Tongue (tissue), 1 donor: ENCODE measurements at regions not wholly inside any gene's neighbourhood (a gene's known extent, or its start where the extent isn't known, plus 50 kb on each side); places are given as distances from the start of the nearest gene placed in this dataset.
"Not testable (repeated sequence)": the region's sequence is repeated elsewhere in the genome, so short reads cannot be mapped to it uniquely, and the experiment has no call there.

ENCODE experiments used
- DNase-seq: peaks from one replicate; pipeline ENCODE4 v3.0.0-alpha.2; 2015

GRCh38 chr12:20134652-20135051 lies 233.7 kb upstream of the PDE3A start:
- DNase-seq: no peak

DNA sequence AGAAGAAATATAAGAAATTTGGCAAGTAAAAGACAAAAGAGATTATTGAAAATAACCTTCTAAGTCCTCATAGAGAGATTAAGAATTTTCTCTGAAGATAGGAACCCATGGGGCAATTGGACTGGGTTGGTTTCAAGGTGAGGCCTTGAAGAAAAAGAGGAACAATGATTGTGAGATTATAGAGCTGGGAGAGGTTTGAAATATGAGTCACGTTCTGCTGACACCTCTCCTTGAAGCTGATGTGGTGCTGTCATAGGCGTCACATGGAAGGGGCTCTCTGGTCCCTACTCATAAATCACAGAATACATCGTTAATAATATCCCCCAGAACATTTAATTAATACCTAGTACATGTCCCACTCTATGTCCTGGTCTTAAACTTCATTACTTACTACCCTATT lies 227.6 kb upstream of the PDE3A start:
- no peak for DNase-seq

DNA sequence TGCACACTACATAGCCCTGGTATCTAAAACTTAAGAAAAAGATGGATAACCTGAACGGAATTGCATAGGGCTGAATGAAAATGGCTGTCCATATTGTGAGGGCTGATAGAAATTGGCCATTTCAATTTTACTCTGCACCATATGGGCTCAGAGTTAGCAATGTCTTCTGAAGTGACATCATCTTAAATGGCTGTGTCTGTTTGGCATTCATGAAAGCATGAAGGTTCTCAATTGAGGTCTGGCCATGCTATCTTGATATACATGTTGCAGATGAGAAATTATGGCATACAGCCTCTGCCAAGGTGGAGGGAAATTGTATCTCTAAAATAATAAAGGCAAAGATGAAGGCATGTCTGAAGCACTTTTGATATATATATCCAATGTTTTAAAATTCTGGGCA lies 226.0 kb upstream of the PDE3A start:
- peak; percentile 42 for DNase-seq

DNA sequence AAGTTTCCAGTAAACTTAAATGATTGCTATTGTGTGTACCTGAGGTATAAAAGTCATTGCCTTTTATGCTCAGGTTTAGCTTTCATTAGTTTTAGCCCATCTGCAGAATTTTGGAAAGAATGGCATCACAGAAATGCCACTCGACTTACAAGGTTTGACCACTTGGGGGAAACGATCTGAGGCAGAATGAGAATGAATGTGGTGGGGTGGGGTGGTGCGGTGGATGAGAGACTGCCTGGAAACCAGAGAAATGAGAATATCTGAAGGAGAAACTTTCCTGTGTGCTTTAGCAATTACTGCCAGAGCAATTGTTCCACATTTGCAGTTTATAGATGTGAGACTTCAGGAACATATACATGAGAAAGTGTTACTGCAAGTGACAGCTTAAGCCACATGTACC lies 225.4 kb upstream of the PDE3A start:
- peak; percentile 24 for DNase-seq

DNA sequence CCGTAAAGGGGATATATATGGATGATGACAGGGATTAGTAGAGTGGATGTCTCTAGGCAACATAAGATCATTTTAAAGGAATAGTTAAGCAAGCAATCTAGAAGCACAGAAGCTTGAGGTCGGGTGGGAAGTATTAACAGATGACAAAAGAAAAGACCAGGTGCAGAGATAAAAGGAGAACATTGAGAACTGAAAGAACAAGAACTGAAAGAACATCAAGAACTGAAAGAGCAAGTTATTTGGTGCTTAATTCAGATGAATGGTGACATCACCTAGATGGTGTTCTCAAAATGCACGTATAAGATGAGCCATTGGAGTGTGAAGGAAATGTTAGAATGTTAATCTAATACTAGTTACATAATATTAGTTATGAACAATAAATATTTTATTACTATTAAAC lies 224.0 kb upstream of the PDE3A start:
- DNase-seq: no peak

DNA sequence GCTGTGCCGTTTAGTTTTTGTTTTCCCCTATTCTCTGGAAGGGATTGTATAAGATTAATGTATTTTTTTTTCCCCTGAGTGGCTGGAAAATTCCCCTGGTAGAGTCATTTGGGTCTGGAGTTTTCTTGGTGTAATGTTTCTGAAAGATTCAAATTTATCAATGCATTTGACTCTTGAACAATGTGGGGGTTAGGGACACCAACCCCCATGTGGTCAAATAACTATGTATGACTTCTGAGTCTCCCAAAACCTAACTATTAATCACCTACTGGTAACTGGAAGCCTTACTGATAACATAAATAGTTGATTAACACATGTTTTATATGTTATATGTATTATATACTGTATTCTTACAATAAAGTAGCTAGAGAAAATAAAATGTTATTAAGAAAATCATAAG lies 220.1 kb upstream of the PDE3A start:
- no peak for DNase-seq

DNA sequence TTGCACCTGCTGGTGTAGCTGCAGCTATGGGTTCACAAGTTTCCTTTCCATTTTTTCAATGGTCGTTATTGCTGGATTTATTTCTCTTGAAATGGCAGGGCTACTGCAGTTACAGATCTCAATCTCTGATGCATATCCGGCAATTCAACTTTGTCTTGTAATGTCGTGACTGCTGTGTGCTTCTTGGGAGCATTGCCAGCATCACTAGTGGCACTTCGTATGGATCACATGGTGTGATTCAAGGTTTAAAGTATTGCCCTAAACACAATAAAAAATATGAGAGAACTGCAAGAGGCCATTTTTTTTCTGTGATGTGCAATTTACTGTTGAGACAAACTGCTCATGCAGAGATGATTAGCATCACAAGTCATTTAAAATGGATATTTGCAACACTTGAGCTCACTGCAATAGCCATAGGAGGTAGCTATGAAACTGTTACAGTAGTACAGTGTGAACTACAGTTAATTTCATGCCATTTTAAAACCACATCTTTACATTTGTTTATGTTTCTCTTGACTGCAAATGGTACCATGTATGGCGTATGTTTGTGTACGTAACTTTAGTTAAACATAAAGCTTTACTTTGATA lies 217.4 kb upstream of the PDE3A start:
- peak; percentile 17 for DNase-seq

GRCh38 chr12:20154052-20154451 lies 214.3 kb upstream of the PDE3A start:
- no peak for DNase-seq

GRCh38 chr12:20155374-20155773 lies 213.0 kb upstream of the PDE3A start:
- no peak for DNase-seq

DNA sequence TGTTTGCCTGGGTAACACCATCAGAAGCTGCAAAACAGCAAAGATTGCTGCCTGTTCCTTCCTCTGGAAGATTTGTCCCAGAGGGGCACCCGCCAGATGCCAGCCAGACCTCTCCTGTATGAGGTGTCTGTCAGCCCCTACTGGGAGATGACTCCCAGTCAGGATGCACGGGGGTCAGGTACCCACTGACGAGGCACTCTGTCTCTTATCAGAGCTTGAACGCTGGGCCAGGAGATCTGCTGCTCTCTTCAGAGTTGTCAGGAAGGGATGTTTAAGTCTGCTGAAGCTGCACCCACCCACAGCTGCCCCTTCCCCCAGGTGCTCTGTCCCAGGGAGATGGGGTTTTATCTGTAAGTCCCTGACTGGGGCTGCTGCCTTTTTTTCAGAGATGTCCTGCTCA lies 207.4 kb upstream of the PDE3A start:
- DNase-seq: not testable (repeated sequence)

- no peak for DNase-seq
Measured at GRCh38 chr12:20174528-20175175, 193.7 kb upstream of the PDE3A start.

- no peak for DNase-seq
Measured at GRCh38 chr12:20175704-20176388, 192.5 kb upstream of the PDE3A start.

DNA sequence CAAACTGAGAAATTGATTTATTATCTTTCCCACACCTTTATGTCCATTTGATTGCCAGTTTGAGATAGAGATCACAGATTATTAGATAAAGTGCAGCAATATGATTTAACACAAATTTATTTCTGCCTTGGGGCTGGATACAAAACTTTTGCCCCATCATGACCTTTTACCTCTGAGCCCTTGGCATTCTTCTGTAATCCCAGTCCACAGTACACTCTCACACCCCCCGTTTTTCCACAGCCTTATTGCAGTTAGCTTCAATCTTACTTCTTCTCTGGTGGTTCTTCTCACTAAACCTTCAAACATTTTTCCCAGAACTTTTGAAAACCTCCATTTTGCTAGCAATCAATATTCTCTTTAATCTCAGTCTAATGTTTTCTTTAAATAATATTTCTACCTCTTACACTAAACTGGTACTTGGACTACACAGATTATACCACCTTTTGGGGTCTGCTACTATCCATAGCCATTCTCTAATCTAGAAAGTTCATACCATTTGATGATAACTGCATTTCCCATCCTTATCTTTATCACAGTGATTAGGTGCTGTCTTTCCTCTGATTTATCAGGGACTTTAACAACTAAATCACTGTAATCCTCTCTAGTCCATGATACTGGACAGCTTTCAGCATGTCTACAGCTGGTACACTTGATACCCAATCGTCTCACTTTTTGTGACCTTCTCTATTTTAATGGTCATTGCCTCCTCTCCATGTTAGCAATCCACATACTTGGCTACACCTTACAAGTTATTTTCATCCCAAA lies 186.7 kb upstream of the PDE3A start:
- no peak for DNase-seq

DNA sequence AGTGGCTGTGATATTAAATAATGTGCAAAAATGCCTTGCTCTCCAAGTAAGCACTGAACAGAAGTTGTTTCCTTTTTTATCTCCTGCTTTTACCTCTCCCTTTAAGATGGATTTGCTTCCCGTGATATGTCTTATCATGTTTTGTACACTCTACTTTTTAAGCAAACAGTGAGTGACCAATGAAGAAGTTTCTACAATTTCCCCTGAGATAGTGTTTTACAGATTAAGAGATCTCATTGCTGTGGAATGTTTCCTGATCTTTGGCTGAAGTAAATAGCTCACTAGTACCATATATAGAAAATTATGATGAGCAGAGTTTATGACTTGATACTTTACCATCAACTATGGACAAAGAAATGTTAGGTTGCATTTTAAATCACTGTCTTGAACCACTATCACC lies 184.8 kb upstream of the PDE3A start:
- peak; percentile 15 for DNase-seq

DNA sequence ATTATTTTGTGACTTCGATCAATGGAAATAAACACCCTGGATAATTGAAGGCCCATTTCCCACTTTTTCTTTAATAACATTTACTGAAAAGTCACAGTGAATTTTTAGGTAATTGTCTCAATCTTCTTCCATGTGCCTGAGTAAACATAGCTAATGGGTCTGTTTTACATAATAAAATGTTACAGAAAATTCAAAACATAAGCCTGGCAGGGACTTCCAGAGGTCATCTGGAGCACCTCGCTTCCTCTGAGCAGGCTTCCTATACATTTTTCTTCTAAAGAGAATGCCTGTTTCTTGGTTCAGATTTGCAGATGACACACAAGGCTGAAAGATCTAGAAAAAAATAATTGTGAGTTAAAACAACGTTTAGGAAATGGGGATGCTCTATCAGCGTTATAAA lies 183.8 kb upstream of the PDE3A start:
- peak; percentile 44 for DNase-seq

GRCh38 chr12:20187456-20187855 lies 180.9 kb upstream of the PDE3A start:
- DNase-seq: no peak

DNA sequence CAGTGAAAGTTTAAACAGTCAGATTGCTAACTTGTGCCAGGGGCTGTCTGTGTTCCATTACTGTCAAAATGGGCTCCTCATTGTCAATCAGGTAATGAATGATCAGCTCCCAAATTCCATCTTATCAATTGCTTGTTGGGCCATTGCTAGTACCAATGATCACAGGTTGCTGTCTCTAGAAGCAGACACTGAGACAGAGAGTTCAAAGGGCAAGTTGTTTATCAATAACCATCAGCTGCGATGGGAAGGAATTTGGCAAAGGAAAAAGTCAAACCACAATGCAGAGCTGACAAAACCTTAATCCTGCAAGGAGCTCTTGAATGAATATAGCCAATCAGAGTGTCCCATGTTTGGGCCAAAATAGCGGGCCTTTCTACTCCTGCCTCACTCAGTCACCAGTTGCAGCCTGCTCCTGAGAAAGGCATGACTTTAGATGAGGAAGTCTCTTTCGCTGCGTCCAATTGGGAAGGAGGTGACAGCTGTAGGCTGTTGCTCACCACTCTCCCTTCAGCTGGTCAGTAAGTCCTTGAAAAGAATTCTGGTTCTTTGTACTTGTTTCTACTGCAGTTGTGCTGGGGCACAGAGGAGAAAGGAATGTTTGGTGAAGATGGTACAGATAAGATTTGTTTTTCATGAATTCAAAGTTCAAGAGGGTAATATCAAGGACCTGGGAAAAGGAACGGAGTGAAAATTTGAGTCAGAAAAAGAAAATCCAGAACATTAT lies 179.2 kb upstream of the PDE3A start:
- peak; percentile 76 for DNase-seq

DNA sequence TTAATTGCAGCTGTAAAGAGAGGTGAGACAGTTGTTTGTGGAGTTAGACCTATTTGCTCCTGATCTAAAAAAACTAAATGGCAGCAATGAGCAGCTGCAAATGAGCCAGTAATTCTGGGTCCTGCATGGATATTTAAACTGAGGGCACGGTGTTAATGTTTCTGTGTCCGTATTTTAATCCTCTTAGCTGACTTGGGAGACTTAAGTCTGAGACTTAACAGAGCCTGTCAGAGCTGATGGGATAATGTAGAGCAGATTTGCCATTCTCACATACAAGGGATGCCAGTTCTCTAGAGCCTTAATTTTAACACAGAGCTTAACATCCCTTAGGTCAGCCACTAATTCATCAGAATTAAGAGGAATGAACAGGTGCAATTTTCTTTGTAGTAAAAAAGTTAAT lies 178.6 kb upstream of the PDE3A start:
- peak; percentile 75 for DNase-seq

GRCh38 chr12:20194171-20194570 lies 174.2 kb upstream of the PDE3A start:
- DNase-seq: no peak

- no peak for DNase-seq
Measured at GRCh38 chr12:20196767-20197166, 171.6 kb upstream of the PDE3A start.

DNA sequence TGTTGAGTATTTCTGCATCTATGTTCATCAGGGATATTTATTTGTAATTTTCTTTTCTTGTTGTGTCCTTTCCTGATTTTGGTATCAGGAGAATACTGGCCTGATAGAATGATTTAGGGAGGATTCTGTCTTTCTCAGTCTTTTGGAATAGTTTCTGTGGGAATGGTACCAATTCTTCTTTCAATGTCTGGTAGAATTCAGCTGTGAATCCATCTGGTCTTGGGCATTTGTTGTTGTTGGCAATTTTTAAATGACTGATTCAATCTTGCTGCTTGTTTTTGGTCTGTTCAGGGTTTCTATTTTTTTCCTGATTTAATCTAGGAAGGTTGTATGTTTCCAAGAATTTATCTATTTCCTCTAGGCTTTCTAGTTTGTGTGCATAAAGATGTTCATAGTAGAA lies 170.9 kb upstream of the PDE3A start:
- no peak for DNase-seq

DNA sequence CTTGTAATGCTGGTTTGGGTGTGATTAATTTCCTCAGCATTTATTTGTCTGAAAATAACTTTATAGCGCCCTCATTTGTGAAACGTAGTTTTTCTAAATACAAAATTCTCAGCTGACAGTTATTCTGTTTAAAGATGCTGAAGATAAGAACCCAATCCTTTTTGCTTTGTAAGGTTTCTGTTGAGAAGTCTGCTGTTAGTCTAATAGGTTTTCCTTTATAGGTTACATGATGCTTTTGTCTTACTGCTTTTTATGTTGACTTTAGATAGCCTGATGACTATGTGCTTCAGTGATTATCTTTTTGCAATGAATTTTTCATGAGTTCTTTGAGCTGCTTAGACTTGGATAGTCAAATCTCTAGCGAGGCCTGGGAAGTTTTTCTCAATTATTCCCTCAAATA lies 168.6 kb upstream of the PDE3A start:
- DNase-seq: no peak

- no peak for DNase-seq
Measured at GRCh38 chr12:20201733-20202132, 166.6 kb upstream of the PDE3A start.
